NCI-H510A treated with DMSO at 0.1 percent for 48 hours (cell line): ENCODE measurements at regions not wholly inside any gene's neighbourhood (a gene's known extent, or its start where the extent isn't known, plus 50 kb on each side); places are given as distances from the start of the nearest gene placed in this dataset.
A peak's percentile ranks its signal among the peaks of the same experiment; 100 is the strongest.
"Not testable (repeated sequence)": the region's sequence is repeated elsewhere in the genome, so short reads cannot be mapped to it uniquely, and the experiment has no call there.

Source experiments
- DNase-seq: peaks from one replicate; lab custom pipeline; 2025; lab: John Stamatoyannopoulos, UW

DNA sequence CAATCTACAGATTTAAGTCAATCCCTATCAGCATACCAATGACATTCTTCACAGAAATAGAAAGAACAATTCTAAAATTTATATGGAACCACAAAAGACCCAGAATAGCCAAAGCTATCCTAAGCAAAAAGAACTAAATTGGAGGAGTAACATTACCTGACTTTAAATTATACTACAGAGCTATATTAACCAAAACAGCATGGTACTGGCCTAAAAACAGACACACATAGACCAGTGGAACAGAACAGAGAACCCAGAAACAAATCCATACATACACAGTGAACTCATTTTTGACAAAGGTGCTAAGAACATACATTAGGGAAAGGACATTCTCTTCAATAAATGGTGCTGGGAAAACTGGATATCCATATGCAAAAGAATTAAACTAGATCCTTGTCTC, 68.6 kb upstream of the HES1 start:
- not testable (repeated sequence) for DNase-seq

DNA sequence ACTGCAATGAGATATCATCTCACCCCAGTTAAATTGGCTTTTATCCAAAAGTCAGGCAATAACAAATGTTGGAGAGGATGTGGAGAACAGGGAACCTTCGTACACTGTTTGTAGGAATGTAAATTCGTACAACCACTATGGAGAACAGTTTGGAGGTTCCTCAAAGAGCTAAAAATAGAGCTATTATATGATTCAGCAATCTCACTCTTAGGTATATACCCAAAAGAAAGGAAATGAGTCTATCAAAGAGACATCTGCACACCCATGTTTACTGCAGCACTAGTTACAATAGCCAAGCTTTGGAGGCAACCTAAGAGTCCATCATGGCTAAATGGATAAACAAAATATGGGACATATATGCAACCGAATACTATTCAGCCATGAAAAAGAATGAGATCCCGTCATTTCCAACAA, 68.0 kb upstream of the HES1 start:
- no peak for DNase-seq

DNA sequence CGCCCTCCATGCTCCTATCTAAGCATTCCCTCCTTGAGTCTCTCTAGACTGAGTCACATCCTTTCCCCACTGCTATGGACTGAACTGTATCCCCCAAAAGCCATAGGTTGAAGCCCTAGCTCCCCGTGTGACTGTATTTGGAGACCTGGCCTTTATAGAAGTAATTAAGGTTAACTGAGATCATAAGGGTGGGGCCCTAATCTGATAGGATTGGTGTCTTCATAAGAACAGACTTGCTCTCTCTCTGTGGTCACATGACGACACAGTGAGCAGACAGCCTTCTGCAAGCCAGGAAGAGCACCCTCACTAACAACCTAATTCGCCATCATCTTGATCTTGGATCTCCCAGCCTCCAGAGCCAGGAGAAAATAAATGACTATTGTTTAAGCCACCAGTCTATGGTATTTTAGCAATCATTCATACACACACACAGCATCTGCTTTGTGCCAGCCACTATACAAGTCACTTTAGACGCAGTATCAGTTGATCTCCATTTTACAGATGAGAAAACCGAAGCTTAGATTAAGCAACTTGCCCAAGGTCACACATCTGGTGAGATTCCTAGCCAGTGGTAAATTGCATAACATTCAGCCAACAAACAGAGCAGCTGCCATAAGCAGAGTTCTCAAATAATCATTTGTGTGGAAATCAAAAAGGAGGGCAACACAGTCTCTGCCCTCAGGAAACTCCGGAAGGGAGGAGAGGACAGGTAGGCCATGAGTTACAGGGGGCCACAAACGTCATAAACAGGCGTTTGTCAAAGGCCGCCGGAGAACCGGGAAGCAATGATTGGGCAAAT, 66.3 kb upstream of the HES1 start:
- no peak for DNase-seq

DNA sequence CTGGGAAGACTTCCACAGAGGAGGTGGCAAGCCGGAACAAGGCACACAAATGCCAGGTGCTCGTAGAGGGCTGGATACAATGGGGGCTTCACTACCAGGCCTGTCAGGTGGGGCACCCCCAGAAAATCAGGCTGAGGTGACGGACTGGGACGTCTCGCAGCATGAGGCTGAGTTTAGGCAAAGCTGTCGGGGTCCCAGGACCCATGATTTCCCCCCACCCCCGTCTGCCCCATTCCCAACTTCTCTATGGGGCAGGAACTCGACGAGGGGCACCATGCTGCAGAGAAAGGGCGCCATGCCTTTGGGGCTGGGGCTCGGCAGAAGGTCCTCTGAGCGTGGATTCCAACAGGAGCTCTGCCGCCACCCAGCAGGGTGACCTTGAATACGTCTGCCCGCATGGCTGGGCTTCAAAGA, 65.7 kb upstream of the HES1 start:
- DNase-seq: no peak

DNA sequence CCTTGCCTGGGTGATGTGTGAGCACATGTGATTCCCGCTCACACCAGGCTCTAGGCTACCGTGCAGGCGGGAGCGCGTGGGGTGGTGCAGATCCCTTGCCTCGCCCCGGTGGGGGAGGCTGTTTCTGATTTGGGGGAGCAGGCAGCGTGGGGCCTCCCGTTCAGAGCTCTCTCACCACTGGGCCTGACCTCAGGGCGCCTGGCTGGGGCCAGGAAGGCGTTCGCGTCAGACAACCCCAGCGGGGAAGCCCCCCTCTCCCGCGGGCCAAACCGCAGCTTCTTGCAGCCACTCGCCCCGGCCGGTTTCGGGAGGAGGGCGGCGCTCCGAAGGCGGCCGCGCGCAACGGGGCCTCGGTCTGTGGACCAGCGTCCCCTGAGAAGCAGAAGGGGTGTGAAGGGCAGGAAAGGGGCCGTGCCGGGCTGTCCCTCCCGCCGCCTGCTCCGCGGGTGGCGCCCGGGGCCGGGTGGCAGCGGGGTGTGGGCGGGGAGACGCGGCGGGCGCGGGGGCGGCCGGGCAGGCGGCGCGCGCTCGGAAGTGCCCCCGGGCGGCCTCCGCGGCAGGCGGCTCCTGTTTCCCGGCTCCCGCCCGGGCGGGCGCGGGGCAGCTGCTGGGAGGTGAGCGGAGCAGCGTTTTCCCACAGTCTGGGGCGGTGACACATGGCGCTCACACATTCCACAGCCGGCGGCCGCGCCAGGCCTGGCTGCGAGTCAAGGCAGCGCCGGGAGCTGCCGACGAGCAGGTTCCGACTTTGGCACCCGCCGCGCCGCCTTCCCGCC, 65.1 kb upstream of the HES1 start:
- DNase-seq: peak; percentile 55

DNA sequence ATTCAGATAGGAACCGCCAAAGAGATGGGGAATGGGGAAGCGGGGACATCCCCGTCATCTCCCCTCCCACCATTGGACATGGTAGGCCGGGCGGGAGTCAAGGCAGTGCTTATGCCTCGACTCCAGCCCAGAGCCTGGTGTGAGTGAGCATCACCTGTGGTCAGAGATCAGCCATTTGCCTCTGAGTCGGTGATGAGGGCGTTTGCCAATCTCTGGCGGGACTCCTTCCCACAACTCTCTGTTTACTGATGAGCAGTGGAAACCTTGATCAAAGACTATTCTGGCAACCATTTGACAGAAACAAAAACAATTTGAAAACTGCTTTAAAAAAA, 63.9 kb upstream of the HES1 start:
- DNase-seq: no peak

DNA sequence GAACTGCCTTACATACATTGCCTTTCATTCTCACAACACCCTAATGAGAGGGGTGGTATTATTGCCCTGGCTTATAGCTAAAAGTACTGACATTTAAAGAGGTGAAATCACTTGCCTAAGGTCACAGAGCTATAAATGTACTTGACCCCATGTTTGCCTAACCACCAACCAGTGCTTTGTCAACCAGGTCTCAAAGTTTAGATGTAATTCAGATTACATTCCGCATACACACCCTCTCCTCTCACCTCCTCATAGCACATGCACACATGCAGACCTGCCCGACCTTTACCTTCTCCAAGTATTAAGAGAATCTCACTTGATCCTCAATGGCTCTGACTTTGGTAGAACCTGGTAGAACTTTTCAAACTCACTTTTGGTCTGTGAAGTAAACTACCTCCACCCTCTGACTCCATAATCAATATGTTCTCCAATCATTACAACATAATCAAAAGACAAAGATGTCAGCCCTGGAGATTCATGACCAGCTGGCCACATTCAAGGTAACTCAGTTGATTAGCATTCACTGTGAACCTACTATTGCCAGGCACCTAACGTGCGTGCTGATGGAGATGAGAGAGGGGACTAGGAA, 63.2 kb upstream of the HES1 start:
- DNase-seq: no peak

DNA sequence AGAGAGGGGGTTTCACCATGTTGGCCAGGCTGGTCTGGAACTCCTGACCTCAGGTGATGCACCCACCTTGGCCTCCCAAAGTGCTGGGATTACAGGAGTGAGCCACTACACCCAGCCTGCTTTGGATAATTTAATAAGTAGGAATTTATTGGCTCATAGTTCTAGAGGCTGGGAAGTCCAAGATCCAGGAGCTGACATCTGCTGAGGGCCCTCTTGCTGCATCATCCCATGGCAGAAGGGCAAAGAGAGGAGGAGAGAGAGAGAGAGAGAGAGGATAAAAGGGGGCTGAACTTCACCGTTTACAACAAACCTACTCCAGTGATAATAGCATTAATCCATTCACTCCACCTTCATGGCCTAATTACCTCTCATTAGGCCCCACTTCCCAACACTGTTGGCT, 62.0 kb upstream of the HES1 start:
- no peak for DNase-seq

DNA sequence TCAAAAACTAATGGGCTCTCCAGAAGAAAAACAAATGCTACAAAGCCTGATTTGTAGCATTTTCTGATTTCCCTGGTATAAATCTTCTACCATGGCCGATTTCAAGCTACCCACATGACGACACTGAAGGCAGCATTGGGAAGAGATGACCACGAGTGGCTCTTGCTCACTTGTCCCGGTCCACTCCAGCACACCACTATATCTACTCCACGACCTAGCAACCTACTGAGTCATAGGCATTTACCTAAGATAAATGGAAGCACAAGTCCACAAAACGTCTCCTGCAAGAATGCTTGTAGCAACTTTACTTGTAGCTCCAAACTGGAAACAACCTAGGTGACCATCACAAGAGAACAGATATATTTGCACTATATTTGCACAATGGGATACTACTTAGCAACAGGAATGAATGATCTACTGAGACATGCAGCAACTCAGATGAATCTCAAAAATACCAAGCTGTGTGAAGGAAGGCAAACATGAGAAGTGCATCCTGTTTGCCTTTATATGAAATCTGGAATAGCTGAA, 60.8 kb upstream of the HES1 start:
- no peak for DNase-seq

DNA sequence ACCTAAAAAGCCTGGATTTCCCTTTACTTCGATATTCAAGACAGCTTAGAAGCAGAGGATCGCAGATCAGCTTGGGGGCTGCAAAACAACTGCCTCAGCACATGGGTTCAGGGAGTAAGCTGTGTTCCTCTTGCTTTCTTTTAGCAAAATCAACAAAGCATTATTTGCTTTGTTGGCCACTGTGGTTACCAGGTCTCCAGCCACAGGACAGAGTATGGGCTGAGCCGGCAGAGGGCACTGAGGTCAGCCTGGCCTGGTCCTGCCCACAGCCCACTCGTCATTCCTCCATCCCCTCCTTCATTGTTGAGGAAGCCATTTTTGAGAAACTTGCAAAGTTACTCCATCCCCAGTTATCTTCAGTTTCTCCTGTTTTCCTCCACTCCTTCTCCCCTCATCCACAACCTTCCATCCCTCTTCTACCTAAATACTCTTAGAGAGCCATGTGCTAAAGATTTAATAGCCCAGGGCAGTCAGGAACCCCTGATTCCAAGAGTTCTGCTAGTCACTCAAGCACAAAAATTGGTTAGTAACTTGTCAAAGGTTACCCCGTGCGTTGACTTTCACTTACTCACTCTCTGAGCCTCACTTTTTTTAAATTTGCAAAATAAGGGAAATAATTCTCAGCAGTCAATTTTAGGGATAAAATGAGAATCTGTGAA, 60.0 kb upstream of the HES1 start:
- no peak for DNase-seq

DNA sequence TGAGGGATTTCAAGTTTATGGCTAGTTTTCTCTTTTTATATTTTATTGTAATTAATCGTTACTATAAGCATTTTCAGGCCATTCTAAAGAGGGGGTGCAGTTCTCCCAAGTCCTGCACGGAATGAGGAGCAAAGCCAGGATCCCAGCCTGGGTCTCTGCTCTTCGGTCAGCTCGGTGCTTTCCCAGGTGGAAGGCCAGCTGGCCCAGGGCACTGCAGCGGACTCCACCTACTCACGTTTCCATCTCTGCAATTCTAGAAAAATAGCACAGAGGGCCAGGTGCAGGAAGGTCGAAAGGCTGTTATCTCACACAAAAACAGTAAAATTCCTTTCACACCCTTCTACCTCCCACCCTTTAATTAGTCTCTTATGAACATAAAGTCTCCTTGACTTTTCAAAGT, 59.5 kb upstream of the HES1 start:
- no peak for DNase-seq

DNA sequence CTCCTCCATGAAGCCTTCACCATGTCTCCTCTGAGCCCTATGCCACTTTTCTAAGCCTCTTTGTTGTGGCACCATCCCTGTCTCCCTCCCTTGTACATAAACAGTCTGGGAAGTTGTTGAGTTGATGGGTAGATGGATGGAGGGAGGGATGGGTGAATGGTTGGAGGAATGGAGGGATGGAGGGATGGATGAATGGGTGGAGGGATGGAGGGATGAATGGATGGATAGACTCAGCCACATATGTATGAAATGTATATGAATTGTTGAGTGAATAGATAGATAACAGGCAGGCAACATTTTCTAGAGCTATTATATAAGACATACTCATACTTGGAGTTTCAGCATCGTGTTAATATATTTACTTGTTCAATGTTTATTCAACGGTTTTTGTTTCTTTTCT, 58.3 kb upstream of the HES1 start:
- DNase-seq: no peak

DNA sequence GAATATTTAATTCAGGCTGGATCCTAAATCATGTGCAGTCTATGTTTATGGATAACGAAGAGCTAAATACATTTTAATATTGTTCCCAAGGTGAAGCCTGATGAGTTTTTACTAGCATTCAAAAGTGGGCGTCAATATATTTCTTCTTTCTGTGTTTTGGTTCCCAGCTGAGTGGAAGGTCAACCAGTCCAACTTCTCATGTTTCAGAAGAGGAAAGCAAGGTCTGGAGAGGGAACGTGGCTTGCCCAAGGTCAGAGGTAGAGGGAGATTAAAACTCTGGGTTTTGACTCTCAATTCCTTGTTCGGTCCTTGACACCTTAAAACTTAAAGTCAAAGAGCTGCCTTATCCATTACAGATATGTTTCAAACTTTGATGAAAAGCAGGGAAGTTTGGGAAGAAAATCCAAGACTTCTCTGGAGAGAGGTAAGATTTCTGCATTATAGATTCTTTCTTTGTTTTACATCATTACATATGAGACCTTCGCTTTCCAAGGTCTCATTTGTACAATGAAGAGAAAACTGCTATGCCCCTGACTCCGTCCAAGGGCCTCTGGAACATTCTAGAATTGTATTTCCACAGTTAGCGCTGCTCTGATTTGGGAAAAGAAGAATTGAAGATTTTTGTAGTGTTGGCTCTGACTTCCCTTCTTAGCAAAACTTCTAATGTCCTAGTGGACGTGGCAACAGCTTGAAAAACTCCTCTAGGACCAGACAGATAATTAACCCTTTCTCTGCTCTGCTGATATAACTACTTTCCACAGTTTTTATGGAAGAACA, 57.7 kb upstream of the HES1 start:
- DNase-seq: no peak

DNA sequence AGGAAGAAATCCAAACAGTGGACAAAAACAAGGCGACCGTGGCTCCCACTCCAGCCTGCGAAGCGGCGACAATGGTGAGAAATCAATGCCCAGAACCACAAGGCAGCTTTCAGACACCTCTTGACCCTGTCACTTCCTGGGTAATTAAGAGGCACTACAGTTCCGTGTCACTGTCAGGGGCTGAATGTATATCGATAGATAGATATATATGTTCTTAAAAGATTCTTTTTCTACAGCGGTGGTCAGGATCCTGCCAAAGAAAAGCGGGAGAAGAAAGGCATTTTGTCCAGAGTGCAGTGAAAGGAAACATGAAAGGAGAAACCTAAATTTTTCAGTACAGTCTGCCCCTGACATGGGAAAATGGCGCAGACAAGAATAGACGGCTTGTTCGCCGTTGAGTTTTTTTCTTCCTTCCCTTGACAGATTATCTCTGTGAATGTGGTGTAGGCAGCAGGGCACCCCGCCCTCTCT, 56.2 kb upstream of the HES1 start:
- no peak for DNase-seq

DNA sequence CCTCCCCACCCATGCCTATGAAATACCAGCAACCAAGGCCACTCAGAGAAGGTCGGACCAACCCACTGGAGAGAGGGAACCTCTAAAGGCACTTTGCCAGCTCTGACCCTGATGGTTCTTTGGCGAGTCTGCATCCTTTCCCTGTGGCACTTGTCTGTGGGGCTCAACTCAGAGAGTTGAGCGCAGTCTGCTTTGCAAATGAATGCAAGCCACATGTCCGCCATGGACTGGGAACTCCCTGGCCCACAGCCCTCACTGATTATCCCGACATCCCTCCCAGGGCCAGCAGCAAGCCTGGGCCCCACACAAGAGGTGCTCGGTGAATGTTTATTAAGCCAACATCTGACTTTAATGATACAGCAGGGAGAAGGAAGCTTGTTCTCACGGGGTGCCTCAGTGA, 55.5 kb upstream of the HES1 start:
- DNase-seq: no peak

DNA sequence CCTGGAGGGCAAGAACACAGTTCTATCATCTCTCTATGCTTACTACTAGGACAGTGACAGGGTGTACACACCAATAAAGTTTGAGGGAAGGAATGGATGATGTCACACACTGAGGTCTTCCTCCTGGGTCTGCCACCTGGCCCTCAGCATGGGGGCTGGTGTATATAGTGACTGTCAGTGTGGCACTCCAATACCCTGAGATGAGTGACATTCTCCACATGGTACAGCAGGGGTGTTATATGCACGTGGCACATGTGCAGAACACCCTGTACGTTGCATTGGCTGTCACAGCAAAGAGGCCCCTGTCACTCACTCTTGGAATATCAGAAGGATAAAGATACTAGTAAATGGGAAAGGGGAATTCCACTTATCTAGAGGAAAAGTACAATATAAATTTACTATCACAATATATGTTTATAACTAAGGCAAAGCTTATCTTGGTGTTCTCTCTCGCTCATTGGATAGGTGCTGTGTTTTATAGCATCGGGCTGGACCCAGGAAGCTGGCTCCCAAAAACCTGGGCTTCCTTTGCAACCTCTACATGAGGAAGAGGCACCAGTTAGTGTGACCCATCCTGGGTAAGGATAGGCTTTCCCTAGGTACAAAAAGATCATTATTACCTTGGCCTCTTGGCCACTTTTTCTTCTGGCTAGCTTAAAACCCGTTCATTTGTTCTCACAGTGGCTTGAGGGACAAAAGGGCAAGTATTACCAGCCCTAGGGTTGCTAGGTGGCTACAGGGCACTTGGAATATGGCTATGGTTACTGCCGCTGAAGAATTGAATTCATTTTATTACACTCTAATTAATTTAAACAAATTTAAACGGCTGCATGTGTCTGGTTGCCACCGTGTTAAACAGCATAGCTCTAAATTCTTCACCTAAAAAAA, 54.8 kb upstream of the HES1 start:
- DNase-seq: peak; percentile 34

DNA sequence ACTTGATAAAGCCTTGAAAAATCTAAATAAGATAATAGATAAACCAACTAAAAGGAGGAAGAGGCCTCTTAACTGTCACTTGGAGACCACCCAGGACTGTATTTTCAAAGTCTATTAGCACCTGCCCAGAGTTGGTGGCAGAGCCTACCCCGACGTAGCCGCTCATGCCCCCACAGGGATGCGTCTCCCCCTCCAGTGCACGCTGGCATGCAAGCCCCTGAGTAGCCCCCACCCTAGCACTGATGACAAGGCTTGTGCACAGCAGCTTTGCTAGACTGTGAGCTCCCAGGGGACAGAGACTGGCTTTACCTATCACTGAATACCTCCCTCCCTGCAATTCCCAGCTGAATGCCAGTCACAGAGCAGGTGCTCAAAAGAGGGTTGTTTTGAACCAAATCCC, 54.1 kb upstream of the HES1 start:
- DNase-seq: no peak

DNA sequence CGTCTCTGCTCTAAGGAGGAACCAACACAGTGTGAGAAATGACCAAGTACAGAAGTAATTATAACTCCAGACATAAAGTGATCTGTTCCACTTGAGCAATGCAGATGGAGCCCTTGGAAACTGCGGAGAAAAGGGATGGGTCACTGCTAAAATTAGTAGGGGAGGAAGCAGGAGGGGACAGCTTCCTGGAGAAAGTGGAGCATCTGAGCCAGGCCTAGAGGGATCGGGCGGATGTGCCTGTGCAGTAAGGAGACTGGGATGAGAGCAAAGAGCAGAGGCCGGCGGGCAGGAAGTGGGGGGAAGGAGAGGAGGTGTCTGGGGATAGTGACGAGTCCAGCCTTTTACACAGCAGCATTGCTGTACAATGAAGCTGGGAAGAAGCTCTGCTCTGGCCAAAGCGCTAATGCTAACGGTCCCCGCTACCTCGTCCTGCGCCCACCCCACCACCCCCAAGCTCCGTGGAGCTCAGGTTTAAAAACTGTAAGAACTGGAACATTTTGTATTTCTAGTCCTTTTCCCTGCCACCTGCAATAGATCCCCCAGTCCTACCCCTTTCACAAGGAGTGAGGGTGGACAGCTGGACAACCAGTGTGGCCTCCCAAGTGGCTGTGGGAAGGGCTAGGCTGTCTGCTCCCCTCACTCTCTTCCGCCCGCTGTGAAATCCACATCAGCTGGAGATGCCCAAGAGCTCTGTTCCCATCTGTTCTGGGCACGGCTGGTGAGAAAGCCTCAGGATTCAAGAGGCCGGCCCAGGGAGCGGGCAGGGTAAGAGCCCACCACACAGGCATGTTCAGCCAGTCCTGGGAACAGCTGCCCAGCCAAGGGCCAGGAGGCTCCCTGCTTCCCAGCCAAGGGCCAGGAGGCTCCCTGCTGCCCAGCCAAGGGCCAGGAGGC, 53.0 kb upstream of the HES1 start:
- peak; percentile 24 for DNase-seq

DNA sequence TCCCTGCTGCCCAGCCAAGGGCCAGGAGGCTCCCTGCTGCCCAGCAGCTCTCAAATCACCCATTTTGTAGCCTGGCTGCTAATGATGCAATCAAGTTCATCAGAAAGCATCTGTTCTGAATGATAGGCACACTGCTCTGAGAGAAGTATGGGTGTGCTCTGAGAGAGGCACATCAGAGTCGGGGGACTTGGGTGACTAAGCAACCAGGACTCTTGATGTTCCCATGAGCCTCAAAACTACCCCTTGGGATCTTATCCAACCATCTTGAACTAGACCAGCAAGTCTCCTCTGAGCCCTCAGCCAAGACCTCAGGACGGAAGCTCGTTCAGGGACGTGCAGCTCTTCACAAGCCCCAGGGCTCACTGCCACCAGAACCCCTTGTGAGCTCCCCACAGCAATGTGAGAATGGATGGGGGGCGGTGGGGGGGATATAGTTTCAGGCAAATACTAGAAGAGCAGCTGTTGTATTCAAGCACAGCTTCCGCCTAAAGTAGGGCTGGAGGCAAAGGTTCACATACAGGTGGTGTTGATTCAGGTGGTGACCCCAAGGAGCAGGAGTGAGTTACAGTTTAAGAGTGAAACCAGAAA, 52.2 kb upstream of the HES1 start:
- no peak for DNase-seq
